ENCODE measurements at regions not wholly inside any gene's neighbourhood (a gene's known extent, or its start where the extent isn't known, plus 50 kb on each side); places are given as distances from the start of the nearest gene placed in this dataset.

DNA sequence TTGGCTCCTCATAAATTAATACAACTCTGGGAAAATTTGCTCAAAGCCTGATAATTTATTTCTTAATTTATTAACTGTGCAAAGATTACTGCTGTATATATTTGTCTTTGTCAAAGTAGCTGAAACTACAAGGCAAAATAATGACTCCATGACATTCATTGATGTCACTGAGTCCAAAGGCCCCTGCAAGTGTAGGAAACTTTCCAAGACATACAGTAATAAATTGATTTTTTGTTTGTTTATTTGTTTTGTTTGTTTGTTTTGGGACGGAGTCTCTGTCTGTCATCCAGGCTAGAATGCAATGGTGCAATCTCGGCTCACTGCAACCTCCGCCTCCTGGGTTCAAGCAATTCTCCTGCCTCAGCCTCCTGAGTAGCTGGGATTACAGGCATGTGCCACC is 96.8 kb upstream of the LPP start:
- no peak for FAIRE-seq
- DNase-seq (ENCODE audit: low spot score) = no peak

DNA sequence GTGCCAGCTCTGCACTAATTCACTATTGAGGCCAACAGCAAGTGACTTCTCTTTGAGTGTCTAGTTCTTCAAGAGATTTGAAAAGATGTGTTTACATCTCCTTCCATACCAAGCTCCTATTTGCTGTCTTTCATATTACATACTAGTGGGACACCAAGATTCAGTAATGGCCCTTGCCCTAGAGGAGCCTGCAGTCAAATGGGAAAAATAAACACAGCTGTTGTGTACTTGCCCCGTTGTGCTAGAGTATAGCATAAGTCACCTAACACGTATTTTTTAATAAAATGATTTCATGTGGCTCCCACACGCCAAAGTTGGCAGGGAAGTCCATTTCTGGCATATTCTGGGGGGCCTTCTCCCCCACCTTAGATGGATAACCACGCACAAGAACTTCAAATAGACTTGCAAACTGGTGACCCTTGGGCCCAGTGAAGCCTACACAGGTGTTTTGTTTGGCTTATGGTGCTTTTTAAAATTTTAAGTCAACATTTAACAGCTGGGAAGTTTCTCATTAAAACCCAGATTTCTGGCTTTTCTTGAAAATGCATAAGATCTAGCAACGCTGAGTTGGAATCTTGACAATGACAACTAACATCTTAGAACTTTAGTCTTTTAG is 95.3 kb upstream of the LPP start:
- DNase-seq (ENCODE audit: low spot score) (no peak), FAIRE-seq (no peak)

DNA sequence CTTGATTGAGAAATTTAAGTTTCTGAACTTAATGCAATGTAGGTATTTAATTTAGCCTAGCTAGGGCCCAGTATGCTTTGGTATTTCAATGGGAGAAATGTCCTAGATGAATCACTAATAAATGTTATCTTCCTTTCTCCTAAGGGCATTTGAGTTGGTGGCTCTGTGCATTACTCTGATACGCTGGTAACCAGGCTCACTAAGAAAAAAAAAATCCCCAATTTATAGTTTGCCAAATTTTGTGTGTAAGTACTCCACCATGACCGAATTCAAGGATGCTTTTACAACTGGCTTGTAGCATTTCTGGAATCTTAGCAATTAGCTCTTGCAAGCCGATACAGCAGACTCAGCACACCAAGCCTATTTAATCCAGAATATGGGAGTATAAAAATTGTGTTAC is 94.6 kb upstream of the LPP start:
- FAIRE-seq (no peak), DNase-seq (ENCODE audit: low spot score) (no peak)

DNA sequence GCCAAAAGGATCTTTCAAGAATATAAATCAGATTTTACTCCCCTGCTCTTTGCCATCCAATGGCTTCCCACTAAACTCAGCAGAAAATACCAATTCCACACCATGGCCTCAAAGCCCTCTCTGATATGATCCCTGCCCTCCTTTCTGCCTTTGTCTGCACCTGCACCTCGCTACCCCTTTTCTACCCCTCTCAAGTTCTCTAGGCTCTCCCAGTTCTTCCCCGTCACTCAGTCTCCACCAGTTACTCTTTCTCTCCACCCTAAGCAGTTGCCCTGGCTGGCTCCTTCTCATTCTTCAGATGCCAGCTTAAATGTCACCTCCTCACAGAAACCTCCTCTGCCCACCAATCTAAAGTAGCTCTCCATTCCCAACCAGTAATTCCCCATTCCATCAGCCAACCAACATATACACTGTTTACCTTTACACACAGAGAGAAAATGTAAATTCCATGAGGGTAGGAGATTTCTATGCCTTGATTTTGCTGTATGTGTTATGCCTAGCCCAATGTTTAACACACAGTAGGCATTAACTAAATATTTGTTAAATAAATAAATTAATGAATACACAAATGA is 93.6 kb upstream of the LPP start:
- no peak for DNase-seq (ENCODE audit: low spot score)
- no peak for FAIRE-seq

DNA sequence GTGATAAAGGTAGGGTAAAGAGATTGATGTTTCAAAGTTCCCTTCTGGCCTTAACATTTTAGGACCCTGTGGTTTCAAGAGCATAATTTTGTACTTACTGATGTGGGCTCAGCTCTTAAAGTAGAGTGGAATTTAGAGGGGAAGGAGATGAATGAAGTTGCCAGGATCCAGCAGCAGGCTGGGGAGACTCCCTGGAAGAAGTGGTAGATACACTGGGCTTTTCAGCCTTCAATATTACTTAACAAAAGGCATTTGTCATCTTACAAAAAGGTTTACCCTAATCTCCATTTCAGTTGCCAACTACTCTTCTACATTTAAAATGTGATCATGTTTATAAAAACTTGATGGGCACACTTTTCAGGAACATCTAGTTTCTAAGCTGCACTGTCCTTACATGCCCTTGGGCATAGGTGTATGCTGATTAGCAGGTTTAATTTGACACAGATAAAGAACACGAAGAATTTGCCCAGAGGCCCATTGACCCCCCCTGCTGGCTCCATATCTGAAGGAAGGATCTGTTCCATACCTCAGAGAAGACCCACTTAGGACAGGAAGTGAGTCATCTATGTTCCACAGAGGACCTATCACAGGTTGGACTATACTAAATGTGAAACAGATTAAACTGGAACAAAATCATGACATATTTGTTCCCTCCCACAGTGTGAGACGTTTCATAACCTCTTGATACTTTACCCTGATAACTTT is 93.0 kb upstream of the LPP start:
- FAIRE-seq = peak; percentile 77
- DNase-seq (ENCODE audit: low spot score) = peak; percentile 70

DNA sequence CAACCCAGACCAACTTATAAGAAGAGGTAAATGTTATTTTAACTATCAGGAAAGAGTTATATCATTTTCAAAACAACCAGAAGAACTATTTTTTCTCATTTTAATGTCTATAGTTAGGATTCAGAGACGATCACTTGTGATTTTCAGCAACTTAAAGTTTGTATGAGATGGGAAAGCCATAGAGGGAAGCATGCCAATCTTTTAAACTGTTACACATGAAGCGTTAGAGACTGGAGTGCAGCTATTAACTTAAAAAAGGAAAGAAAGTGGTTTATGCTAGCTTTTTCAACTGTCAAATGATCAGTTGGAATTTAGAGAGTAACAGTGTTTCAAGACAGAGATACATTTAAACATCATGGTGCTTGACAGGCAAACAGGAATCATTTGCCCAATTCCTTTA is 91.7 kb upstream of the LPP start:
- FAIRE-seq = no peak
- DNase-seq (ENCODE audit: low spot score) = no peak

DNA sequence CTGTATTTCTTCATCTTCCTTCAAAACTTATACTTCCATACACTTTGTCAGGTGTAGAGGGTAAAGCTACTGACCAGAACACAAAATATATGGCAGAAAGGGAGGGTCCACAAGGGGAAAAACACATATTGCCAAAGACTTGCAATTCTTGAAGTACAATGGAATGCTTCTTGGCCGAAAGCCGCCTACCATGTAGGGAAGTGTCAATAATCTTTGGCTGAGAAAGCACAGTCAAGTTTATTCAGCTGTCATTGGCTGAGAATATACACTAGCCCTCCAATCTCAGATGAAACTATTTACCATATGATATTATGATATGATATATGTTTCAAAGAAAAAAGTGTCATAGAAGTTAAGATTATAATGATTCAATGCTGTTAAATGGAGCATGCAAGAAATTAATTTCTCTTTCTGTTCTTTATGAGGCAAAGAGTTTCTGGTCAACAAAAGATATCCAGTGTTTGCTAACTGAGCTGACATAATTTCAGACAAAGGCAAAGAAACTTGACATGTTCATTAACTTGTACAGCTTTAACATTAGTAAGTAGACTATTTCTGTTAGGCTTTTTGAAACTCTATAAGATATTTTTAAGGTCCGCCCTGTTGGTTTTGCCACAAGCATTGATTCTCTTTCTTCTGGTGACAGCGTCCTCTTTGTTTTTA is 89.0 kb upstream of the LPP start:
- no peak for DNase-seq (ENCODE audit: low spot score)
- no peak for FAIRE-seq

DNA sequence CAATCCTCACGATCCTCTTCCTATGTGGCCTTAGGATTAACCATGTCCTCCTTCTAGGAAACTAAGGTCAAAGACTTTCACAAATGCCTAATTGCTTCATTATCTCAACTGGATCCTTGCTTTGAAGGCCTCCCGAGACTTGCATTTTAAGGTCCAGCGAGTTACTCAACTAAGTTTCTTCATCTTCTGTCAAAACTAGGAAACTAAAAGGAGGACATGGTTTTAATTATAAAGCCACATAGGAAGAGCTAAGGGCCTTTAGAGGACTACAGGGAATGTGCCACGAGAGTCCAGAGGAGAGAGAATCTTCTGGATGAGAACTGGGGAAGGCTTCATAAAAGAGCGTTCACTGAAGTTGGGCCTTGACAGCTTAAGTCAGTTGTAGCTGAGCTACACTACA is 87.8 kb upstream of the LPP start:
- DNase-seq (ENCODE audit: low spot score) (no peak), FAIRE-seq (no peak)

DNA sequence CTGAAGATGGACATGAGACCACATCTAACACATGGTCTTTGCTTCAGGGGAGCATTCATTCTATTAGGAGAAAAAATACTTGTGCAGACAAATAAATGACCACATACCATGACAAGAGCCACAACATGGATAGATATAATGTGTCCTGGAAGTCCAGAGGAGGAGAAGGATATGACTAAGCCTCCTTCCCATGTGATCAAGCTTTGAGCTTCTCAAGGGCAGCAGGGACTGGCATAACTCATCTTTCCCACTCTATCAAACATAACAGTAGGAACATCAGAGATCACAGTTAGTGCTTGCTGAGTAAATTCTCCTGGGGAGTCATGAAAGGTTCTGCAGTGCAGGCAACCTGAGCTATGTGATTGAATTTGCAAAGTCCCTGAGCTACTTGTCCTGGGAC is 86.0 kb upstream of the LPP start:
- peak; percentile 75 for DNase-seq (ENCODE audit: low spot score)
- peak; percentile 77 for FAIRE-seq

DNA sequence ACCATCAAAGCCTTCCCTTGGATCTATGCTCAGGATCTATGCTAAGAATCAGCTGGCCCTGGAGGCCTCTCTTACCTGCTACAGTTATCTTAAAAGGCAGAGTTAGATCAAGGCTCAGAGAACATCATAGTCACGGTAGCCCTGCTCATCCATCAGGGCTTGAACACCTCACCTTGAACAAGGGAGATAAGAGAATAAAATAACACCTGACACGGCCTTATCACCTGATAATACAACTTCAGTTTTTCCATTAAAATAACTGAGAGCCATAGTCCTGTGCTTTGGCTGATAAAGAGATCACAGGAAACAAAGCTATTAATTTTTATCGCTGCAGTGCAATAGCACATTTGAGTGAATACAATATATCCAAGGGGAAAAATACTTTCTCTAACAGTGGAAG is 85.6 kb upstream of the LPP start:
- DNase-seq (ENCODE audit: low spot score) (no peak), FAIRE-seq (no peak)

DNA sequence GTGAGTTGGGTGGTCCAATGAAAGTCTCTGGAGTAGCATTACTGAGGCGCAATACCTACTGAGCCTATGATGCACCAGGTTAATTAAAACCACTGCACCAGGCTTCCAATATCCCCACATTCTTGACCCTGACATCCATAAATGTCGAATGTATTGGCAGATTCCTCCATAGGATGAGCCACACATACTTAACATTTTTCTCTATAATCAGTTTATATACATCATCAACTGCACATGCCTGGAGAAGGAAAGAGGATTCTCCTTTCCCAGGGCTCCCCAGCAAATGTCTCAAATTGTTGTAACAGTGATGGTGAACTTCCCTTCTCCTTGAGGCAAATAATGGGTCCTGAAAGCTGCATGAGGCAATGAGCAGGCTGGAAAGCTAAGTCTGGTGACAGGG is 82.3 kb upstream of the LPP start:
- DNase-seq (ENCODE audit: low spot score) (no peak), FAIRE-seq (no peak)

DNA sequence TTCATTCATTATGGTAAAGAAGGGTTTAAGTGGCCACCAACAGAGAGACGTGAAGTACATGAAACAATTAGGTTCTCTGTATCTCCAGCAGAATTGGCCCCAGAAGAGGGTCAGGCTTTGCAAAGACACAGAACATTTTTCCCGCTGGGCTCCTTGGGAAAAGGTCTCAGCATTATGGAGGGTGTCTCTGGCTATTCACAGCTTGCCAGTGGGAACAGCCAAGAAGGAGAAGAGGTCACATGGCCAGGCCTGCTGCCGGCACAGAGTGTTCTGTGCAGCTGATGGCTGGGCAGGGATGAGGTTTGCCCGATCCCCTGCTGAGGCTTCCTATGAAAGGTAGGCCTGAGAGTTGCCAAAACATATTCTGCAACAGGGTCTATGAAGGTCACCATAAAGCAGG is 77.8 kb upstream of the LPP start:
- DNase-seq (ENCODE audit: low spot score) = no peak
- no peak for FAIRE-seq

DNA sequence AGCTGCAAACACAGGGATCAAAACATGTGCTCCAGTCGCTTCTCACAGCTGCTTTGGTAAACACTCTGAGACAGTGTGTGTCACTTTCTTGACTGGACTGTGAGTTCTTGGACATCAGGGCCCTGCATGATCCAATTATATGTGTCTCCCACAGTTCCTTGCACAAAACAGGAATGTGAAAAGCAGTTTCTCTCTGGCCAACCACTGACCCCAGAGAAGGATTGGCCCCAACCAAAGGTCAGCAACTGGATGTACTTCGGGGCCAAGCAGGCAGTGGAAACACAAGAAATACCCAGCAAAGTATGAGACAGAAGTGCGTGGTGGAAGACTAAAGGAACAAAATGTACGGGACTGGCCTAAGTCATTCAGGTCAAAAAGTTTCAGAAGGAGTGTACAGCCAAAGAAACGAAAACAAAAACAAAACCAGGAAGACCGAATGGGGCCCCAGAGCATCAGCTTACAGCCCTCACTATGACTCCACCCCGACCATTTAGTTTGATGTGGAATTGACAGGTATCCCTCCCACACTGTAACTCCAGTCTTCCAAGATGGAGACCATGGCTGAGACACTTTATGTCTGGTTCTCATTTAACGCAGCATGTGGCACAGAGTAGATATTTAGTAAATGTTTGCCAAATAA is 76.7 kb upstream of the LPP start:
- DNase-seq (ENCODE audit: low spot score) (no peak), FAIRE-seq (no peak)

DNA sequence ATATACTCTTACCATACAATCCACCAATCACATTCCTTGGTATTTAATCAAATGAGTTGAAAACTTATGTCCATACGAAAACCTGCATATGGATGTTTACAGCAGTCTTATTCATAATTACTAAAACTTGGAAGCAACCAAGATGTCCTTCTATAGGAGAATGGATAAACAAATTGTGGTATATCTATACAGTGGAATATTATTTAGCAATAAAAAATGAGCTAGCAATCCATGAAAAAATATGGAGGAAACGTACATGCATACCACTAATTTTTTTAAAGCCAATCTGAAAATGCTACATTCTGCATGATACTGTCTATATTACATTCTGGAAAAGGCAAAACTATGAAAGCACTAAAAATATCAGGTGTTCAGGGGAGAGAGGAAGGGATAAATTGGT is 73.9 kb upstream of the LPP start:
- DNase-seq (ENCODE audit: low spot score) (no peak), FAIRE-seq (no peak)

DNA sequence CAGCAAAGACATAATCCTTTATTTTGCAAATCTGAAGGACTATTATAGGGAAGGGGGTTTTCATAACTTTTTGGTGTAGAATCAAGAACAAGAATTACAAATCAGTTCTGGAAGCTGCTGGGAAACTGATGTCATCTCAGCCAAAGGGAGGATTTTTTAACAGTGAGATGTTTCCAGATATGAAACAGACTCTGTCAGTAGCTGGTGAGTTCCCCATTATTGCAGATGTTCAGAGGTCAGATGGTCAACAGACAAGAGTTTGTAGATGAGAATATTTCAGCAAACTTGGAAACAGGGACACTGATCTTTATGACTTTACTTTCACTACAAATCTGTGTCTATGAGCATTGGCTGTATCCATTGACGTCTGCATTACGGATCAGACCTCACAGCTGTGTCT is 71.9 kb upstream of the LPP start:
- FAIRE-seq (no peak), DNase-seq (ENCODE audit: low spot score) (no peak)

DNA sequence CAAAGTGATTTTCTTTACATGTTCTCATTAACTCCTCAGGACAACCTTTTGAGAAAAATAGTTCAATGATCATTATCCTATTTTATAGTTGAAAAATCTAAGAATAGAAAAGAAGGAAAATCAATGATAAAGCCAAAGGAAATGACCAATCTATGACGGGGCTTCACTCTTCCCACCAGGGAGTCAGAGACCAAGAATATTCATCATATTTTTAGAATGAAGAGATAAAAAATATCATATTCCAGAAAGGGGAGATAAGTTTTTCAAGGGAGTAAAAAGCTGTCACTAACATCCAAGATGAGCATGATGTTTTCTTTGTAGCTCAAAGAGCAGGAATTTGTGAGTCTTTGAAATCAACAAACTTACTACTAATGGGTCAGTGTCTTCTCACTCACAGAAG is 71.5 kb upstream of the LPP start:
- FAIRE-seq = no peak
- DNase-seq (ENCODE audit: low spot score) = no peak

DNA sequence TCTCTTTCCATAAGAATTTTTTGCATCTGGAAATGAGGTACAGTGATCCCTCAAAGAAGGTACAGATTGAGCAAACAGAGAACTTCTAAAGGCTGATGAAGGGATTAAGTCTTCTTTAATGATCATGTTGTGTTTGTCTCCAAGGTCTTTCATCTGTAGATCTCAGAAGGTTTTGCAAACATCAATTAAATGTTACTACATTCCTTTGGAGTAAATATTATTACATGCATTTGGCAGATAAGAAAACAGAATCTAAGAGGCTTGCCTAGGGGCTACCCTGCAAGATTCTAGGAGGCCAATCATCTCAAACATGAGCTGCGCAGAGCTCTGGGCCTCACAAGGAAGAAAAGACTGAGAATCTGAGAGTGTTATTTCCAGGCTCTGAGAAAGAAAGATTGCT is 70.9 kb upstream of the LPP start:
- FAIRE-seq (no peak), DNase-seq (ENCODE audit: low spot score) (no peak)

DNA sequence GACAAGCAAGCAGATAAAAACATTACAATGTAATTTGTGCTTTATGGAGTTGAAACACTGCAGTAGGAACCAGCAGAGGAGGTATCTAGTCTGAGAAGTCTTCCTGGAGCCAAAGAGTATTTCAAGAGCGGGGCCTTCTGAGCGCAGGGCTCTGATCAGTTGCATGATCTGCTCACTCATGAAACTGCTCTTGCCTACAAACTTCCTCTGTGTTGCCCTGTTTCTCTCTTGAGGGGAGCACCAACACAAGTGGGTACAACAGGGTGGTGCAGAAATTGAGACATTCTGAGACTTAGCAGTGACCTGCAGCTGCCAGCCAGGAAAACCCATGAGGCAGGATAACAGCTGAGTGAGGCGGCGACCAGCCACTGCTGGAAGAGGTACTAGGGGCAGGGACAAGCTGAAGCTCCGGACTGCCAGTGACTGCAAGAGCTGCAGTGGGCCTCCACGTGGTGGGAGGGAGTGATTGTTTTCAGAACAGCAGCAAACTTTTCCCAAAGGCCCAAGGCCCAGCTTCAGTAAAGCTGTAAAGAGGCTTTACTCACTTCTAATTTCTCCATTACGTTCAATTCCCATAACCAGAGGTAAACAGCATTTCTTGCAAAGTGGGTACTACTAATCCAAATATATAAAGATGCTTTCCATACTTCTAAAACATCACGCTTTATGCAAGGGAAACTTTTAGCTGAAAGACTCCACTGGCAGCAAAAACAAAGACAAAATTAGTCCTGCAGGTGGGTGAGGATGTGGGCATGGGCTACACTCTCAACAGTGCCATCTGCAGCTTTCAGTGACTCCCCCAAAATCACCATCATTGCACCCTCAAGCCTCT is 69.0 kb upstream of the LPP start:
- DNase-seq (ENCODE audit: low spot score) (no peak), FAIRE-seq (no peak)

DNA sequence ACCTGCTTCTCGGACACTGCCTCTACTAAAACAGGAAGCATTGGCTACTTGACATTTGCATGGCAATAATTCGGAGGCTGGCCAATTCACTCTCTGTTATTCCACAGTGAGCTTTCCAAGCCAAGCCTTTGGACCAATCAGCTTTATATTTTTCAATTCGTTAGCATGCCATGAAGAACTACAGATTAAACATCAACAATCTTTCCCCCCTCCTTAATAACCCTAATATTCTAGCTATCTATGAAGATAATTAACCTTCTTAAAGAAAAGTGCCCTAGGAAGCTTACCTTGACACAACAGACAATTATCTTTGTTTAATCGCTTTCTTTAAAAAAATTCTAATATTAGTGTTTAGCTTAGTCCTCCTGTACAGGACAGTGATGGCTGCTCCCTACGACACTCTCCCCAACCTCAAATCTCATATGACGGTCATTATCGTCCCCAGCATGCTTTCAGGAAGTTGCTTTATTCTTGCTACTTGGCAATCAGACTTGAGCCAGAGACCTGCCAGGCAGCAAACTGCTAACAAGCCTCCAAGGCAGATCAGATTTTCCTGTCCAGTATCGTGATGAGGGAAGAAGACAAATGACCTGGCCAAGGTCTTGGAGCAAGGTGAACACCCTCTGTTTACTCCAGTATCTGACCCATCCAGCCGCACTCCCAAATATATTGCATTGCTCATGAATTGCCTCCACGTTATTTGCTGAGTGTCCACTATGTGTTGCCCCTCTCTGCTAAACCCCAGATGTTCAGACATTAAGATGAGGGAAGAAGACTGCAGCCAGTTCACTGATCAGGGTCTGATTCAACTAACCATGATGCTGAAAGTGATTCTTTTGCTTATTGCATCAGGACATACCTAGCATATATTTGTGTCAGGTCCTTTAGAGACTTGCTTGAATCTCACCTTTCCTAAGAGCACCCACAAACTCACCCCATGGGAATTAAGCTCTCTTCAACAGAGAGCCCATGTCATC is 68.1 kb upstream of the LPP start:
- FAIRE-seq (no peak), DNase-seq (ENCODE audit: low spot score) (no peak)
